ENCODE measurements at regions not wholly inside any gene's neighbourhood (a gene's known extent, or its start where the extent isn't known, plus 50 kb on each side); places are given as distances from the start of the nearest gene placed in this dataset.

- H3K36me3 ChIP-seq (ENCODE audit: control insufficient read depth, insufficient read depth, low read length): no peaks in the 10 kb centered on the region
- DNase-seq (no peak), ATAC-seq (no peak)
- H3K9me3 ChIP-seq (ENCODE audit: control insufficient read depth, insufficient read depth, low read length): no peaks in the 10 kb centered on the region
- intact Hi-C loops (cut with micrococcal nuclease): no loop called here
- no peak overlapping the region for H3K4me3 ChIP-seq (ENCODE audit: low read length)
- H3K4me1 ChIP-seq (ENCODE audit: control insufficient read depth, insufficient read depth, low read length): no peaks in the 10 kb centered on the region
- no peak for TF ChIP-seq CTCF (IDR thresholded peaks at IDR 0.05)
- WGBS (ENCODE audit: insufficient coverage): 84% methylated on average over 3 of the region's 3 CpGs
- Mint-ChIP-seq H3K4me1 (no peaks in the 10 kb centered on the region), H3K27me3 (ENCODE audit: low read depth in 2 of 2) (peaks cover 17 to 38% of the 10 kb centered on the region in 2 donors), H3K27ac (no peak overlapping the region), H3K36me3 (no peaks in the 10 kb centered on the region), H3K4me3 (no peak overlapping the region), H3K9me3 (no peaks in the 10 kb centered on the region)
- no peak overlapping the region for H3K27ac ChIP-seq (ENCODE audit: low read length)
- no peaks in the 10 kb centered on the region for H3K27me3 ChIP-seq (ENCODE audit: control insufficient read depth, insufficient read depth, low read length)
Measured at GRCh38 chr10:9230625-9231024, 1176.1 kb downstream of the GATA3 start.

GRCh38 chr10:9234191-9234590 is 1179.7 kb downstream of the GATA3 start:
- no peak for ATAC-seq
- no peaks in the 10 kb centered on the region for H3K9me3 Mint-ChIP-seq
- no peak overlapping the region for H3K4me3 Mint-ChIP-seq
- Histone ChIP-seq H3K9me3 (ENCODE audit: control insufficient read depth, insufficient read depth, low read length) (no peaks in the 10 kb centered on the region), H3K36me3 (ENCODE audit: control insufficient read depth, insufficient read depth, low read length) (no peaks in the 10 kb centered on the region), H3K27me3 (ENCODE audit: control insufficient read depth, insufficient read depth, low read length) (no peaks in the 10 kb centered on the region), H3K4me3 (ENCODE audit: low read length) (no peak overlapping the region), H3K4me1 (ENCODE audit: control insufficient read depth, insufficient read depth, low read length) (no peaks in the 10 kb centered on the region), H3K27ac (ENCODE audit: low read length) (no peak overlapping the region)
- DNase-seq: no peak
- H3K27me3 Mint-ChIP-seq (ENCODE audit: low read depth in 2 of 2): peaks cover 11 to 46% of the 10 kb centered on the region in 2 donors
- no peak for TF ChIP-seq CTCF (IDR thresholded peaks at IDR 0.05)
- H3K27ac Mint-ChIP-seq: no peak overlapping the region
- intact Hi-C loops (cut with micrococcal nuclease): no loop called here
- no peaks in the 10 kb centered on the region for H3K36me3 Mint-ChIP-seq
- no peaks in the 10 kb centered on the region for H3K4me1 Mint-ChIP-seq
- WGBS (ENCODE audit: insufficient coverage): no CpG with 5 or more reads among the region's 1 CpG

- Histone ChIP-seq H3K9me3 (ENCODE audit: control insufficient read depth, insufficient read depth, low read length) (no peaks in the 10 kb centered on the region), H3K27me3 (ENCODE audit: control insufficient read depth, insufficient read depth, low read length) (no peaks in the 10 kb centered on the region), H3K27ac (ENCODE audit: low read length) (no peak overlapping the region), H3K4me3 (ENCODE audit: low read length) (no peak overlapping the region), H3K36me3 (ENCODE audit: control insufficient read depth, insufficient read depth, low read length) (no peaks in the 10 kb centered on the region), H3K4me1 (ENCODE audit: control insufficient read depth, insufficient read depth, low read length) (no peaks in the 10 kb centered on the region)
- Mint-ChIP-seq H3K4me1 (no peaks in the 10 kb centered on the region), H3K9me3 (no peaks in the 10 kb centered on the region), H3K36me3 (no peaks in the 10 kb centered on the region), H3K27me3 (ENCODE audit: low read depth in 2 of 2) (peaks cover 0 to 21% of the 10 kb centered on the region in 2 donors), H3K4me3 (no peak overlapping the region), H3K27ac (no peak overlapping the region)
- DNase-seq (no peak), ATAC-seq (no peak)
- intact Hi-C loops (cut with micrococcal nuclease): no loop called here
- 94% methylated on average over 4 of the region's 4 CpGs for WGBS (ENCODE audit: insufficient coverage)
- no peak for TF ChIP-seq CTCF (IDR thresholded peaks at IDR 0.05)
Measured at GRCh38 chr10:9238041-9238440, 1183.6 kb downstream of the GATA3 start.

GRCh38 chr10:9239298-9239697 is 1184.8 kb downstream of the GATA3 start:
- Histone ChIP-seq H3K4me3 (ENCODE audit: low read length) (no peak overlapping the region), H3K27ac (ENCODE audit: low read length) (no peak overlapping the region), H3K9me3 (ENCODE audit: control insufficient read depth, insufficient read depth, low read length) (no peaks in the 10 kb centered on the region), H3K27me3 (ENCODE audit: control insufficient read depth, insufficient read depth, low read length) (no peaks in the 10 kb centered on the region), H3K36me3 (ENCODE audit: control insufficient read depth, insufficient read depth, low read length) (no peaks in the 10 kb centered on the region), H3K4me1 (ENCODE audit: control insufficient read depth, insufficient read depth, low read length) (no peaks in the 10 kb centered on the region)
- ATAC-seq: no peak
- 59% methylated on average over 6 of the region's 8 CpGs for WGBS (ENCODE audit: insufficient coverage)
- no peak for DNase-seq
- intact Hi-C loops (cut with micrococcal nuclease): no loop called here
- H3K4me3 Mint-ChIP-seq: no peak overlapping the region
- no peaks in the 10 kb centered on the region for H3K4me1 Mint-ChIP-seq
- peaks cover 4 to 23% of the 10 kb centered on the region in 2 donors for H3K27me3 Mint-ChIP-seq (ENCODE audit: low read depth in 2 of 2)
- no peak for TF ChIP-seq CTCF (IDR thresholded peaks at IDR 0.05)
- H3K9me3 Mint-ChIP-seq: no peaks in the 10 kb centered on the region
- no peaks in the 10 kb centered on the region for H3K36me3 Mint-ChIP-seq
- H3K27ac Mint-ChIP-seq: no peak overlapping the region
